HFFc6 (cell line): ENCODE measurements at regions not wholly inside any gene's neighbourhood (a gene's known extent, or its start where the extent isn't known, plus 50 kb on each side); places are given as distances from the start of the nearest gene placed in this dataset.

Experiments
- DNase-seq: peaks from one replicate; pipeline ENCODE4 v3.0.0-alpha.2; 2018
- H3K27ac Mint-ChIP-seq: 2 replicates; pipeline ENCODE4 v1.8.0; 2020; ENCODE audit warnings: mild to moderate bottlenecking, mixed read lengths
- H3K27me3 Mint-ChIP-seq: 2 replicates; pipeline ENCODE4 v1.8.0; 2021; ENCODE audit warnings: mild to moderate bottlenecking, moderate library complexity, mixed read lengths; ENCODE audit not compliant: insufficient read depth
- H3K36me3 Mint-ChIP-seq: 2 replicates; pipeline ENCODE4 v1.8.0; 2021; ENCODE audit warnings: low read depth, mixed read lengths
- H3K4me1 Mint-ChIP-seq: 2 replicates; pipeline ENCODE4 v1.8.0; 2020; ENCODE audit warnings: low read depth, mixed read lengths
- H3K4me3 Mint-ChIP-seq: 2 replicates; pipeline ENCODE4 v1.8.0; 2020; ENCODE audit warnings: mild to moderate bottlenecking, moderate library complexity, mixed read lengths
- H3K9me3 Mint-ChIP-seq: 2 replicates; pipeline ENCODE4 v1.8.0; 2020; ENCODE audit warnings: mild to moderate bottlenecking, mixed read lengths
- TF ChIP-seq, protein P1 (sequence below): fragments of 200-600 bp; sonication (generic); IDR thresholded peaks from 2 replicates; pipeline ENCODE4 v1.5.0; 2021; ENCODE audit warnings: antibody characterized with exemption, mild to moderate bottlenecking

GRCh38 chr13:60690604-60691003, 293.6 kb downstream of the TDRD3 start:
- Mint-ChIP-seq H3K9me3 (peaks cover 7% of the 10 kb centered on the region; the same call in 1 of the 2 replicates), H3K36me3 (no peaks in the 10 kb centered on the region), H3K4me3 (no peak overlapping the region), H3K4me1 (no peaks in the 10 kb centered on the region), H3K27ac (no peak overlapping the region), H3K27me3 (no peaks in the 10 kb centered on the region)
- TF ChIP-seq, protein P1, sequence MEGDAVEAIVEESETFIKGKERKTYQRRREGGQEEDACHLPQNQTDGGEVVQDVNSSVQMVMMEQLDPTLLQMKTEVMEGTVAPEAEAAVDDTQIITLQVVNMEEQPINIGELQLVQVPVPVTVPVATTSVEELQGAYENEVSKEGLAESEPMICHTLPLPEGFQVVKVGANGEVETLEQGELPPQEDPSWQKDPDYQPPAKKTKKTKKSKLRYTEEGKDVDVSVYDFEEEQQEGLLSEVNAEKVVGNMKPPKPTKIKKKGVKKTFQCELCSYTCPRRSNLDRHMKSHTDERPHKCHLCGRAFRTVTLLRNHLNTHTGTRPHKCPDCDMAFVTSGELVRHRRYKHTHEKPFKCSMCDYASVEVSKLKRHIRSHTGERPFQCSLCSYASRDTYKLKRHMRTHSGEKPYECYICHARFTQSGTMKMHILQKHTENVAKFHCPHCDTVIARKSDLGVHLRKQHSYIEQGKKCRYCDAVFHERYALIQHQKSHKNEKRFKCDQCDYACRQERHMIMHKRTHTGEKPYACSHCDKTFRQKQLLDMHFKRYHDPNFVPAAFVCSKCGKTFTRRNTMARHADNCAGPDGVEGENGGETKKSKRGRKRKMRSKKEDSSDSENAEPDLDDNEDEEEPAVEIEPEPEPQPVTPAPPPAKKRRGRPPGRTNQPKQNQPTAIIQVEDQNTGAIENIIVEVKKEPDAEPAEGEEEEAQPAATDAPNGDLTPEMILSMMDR: no peak
- no peak for DNase-seq

DNA sequence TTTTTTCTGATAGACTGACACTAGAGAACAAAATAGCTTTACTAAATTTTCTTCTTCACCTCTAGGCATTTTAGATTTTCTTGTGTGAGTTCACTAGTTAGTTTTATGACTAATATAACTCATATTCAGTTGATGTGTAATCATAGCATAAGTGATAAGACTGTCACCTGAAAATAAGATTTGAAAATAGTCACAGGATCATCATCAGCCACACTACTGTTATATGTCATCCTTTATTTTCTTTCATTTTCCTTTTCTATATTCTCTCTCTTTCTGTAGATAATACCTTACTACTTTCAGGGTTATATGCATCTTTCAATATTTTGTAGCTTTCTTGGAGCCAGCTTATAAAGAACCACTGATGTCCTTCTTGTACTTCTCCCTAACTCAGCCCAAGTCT, 292.6 kb downstream of the TDRD3 start:
- Mint-ChIP-seq H3K36me3 (no peaks in the 10 kb centered on the region), H3K27me3 (no peaks in the 10 kb centered on the region), H3K4me3 (no peak overlapping the region), H3K27ac (no peak overlapping the region), H3K4me1 (no peaks in the 10 kb centered on the region), H3K9me3 (peaks cover 7% of the 10 kb centered on the region; the same call in 1 of the 2 replicates)
- DNase-seq: no peak
- TF ChIP-seq, protein P1: no peak

- Mint-ChIP-seq H3K27me3 (no peaks in the 10 kb centered on the region), H3K4me1 (no peaks in the 10 kb centered on the region), H3K9me3 (peaks cover 7% of the 10 kb centered on the region; the same call in 1 of the 2 replicates), H3K4me3 (no peak overlapping the region), H3K27ac (no peak overlapping the region), H3K36me3 (no peaks in the 10 kb centered on the region)
- no peak for DNase-seq
- TF ChIP-seq, protein P1: no peak
These were observed 292.1 kb downstream of the TDRD3 start for GRCh38 chr13:60689076-60689475.

- no peak overlapping the region for H3K27ac Mint-ChIP-seq
- no peaks in the 10 kb centered on the region for H3K4me1 Mint-ChIP-seq
- H3K36me3 Mint-ChIP-seq: no peaks in the 10 kb centered on the region
- H3K27me3 Mint-ChIP-seq: no peaks in the 10 kb centered on the region
- TF ChIP-seq, protein P1: no peak
- peaks cover 8% of the 10 kb centered on the region for H3K9me3 Mint-ChIP-seq
- no peak overlapping the region for H3K4me3 Mint-ChIP-seq
- DNase-seq: no peak
These were observed 283.1 kb downstream of the TDRD3 start for GRCh38 chr13:60679928-60680694.

DNA sequence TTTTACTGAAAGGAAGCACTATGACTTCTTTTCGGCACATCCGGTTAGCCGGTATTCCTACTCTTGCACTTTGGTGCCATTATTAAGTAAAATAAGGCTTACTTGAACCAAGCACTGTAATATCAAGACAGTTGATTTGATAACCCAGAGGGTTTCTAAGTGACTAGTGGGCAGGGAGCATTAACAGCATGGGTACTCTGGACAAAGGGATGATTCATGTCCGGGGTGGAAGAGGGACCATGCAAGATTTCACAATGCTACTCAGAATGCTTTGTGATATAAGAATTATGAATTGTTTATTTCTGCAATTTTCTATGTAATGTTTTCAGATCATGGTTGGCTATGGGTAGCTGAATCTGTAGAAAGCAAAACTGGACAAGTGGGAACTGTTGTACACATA, 282.1 kb downstream of the TDRD3 start:
- no peak for DNase-seq
- H3K27ac Mint-ChIP-seq: no peak overlapping the region

More for the DNA sequence above, 282.1 kb downstream of the TDRD3 start:
- Mint-ChIP-seq H3K9me3 (peaks cover 8% of the 10 kb centered on the region), H3K4me3 (no peak overlapping the region), H3K27me3 (no peaks in the 10 kb centered on the region), H3K4me1 (no peaks in the 10 kb centered on the region), H3K36me3 (no peaks in the 10 kb centered on the region)
- TF ChIP-seq, protein P1: no peak
